ENCODE measurements at regions not wholly inside any gene's neighbourhood (a gene's known extent, or its start where the extent isn't known, plus 50 kb on each side); places are given as distances from the start of the nearest gene placed in this dataset.

GRCh38 chr13:47646298-47646697 lies 354.8 kb downstream of the SUCLA2 start:
- no peaks in the 10 kb centered on the region for H3K4me1 ChIP-seq (ENCODE audit: control insufficient read depth in 1 of 2, insufficient read depth in 2 of 2, low read length in 2 of 2)
- H3K9me3 ChIP-seq (ENCODE audit: control insufficient read depth, low read length): no peaks in the 10 kb centered on the region
- H3K4me3 ChIP-seq (ENCODE audit: low read length in 2 of 2): no peak overlapping the region
- no peaks in the 10 kb centered on the region for H3K36me3 ChIP-seq (ENCODE audit: control insufficient read depth in 1 of 2, insufficient read depth in 2 of 2, low read length in 1 of 2)
- DNase-seq (no peak), ATAC-seq (ENCODE audit: low FRiP score) (no peak)
- H3K27ac ChIP-seq (ENCODE audit: low read depth in 1 of 2, low read length in 2 of 2): no peak overlapping the region
- intact Hi-C loops (cut with DNase I): no loop called here
- WGBS, 2 donors: 81 to 90% methylated on average over 1 of the region's 1 CpG
- H3K27me3 ChIP-seq (ENCODE audit: control insufficient read depth in 1 of 2, insufficient read depth in 2 of 2, low read length in 1 of 2): no peaks in the 10 kb centered on the region

- Histone ChIP-seq H3K27ac (ENCODE audit: low read depth in 1 of 2, low read length in 2 of 2) (no peak overlapping the region), H3K36me3 (ENCODE audit: control insufficient read depth in 1 of 2, insufficient read depth in 2 of 2, low read length in 1 of 2) (no peaks in the 10 kb centered on the region), H3K4me1 (ENCODE audit: control insufficient read depth in 1 of 2, insufficient read depth in 2 of 2, low read length in 2 of 2) (no peaks in the 10 kb centered on the region), H3K9me3 (ENCODE audit: control insufficient read depth, low read length) (no peaks in the 10 kb centered on the region), H3K4me3 (ENCODE audit: low read length in 2 of 2) (no peak overlapping the region), H3K27me3 (ENCODE audit: control insufficient read depth in 1 of 2, insufficient read depth in 2 of 2, low read length in 1 of 2) (no peaks in the 10 kb centered on the region)
- WGBS, 2 donors: 85 to 91% methylated on average over 2 of the region's 2 CpGs
- intact Hi-C loops (cut with DNase I): no loop called here
- ATAC-seq (ENCODE audit: low FRiP score): no peak
- DNase-seq: no peak
These were observed 361.2 kb downstream of the SUCLA2 start for GRCh38 chr13:47639738-47640447.

DNA sequence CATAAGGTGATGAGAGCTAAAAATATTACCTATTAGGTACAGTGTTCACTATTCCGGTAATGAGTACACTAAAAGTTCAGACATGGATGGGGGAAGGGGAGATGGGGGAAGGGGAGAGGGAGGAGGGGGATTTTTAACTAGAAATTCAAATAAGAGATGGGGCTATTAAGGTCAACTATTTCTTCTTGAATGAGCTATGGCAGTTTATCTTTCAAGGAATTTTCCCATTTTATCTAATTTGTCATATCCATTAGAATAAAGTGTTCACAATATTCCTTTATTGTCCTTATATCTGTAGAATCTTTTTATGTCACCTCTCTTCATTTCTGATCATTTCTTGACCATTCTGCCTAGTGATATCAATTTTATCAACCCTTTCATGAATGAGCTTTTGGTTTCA lies 362.4 kb downstream of the SUCLA2 start:
- intact Hi-C loops (cut with DNase I): no loop called here
- no peak overlapping the region for H3K4me3 ChIP-seq (ENCODE audit: low read length in 2 of 2)
- no peak overlapping the region for H3K27ac ChIP-seq (ENCODE audit: low read depth in 1 of 2, low read length in 2 of 2)
- DNase-seq (no peak), ATAC-seq (ENCODE audit: low FRiP score) (no peak)
- H3K27me3 ChIP-seq (ENCODE audit: control insufficient read depth in 1 of 2, insufficient read depth in 2 of 2, low read length in 1 of 2): no peaks in the 10 kb centered on the region
- H3K4me1 ChIP-seq (ENCODE audit: control insufficient read depth in 1 of 2, insufficient read depth in 2 of 2, low read length in 2 of 2): no peaks in the 10 kb centered on the region
- H3K9me3 ChIP-seq (ENCODE audit: control insufficient read depth, low read length): no peaks in the 10 kb centered on the region
- H3K36me3 ChIP-seq (ENCODE audit: control insufficient read depth in 1 of 2, insufficient read depth in 2 of 2, low read length in 1 of 2): no peaks in the 10 kb centered on the region
- WGBS, 2 donors: 79 to 89% methylated on average over 1 of the region's 1 CpG

DNA sequence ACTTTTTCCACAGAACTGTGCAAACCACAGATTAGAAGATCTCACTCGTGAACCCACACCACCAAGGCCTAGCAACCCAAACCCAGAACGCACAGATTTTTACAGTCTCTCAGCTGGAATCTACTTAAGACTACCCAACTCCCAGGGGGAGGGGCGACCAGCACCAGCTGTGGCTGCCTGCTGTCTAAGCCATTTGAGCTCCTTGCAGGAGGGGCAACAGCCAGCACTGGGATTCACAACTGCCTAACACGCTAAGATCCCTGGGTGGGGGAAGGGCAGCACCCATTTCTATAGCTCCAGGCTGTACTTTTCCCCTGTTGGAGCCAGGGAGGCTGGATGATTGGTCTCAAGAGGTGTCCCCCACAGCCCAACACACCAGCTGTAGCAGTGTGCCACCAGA lies 368.8 kb downstream of the SUCLA2 start:
- WGBS, 2 donors: 29 to 37% methylated on average over 4 of the region's 4 CpGs
- intact Hi-C loops (cut with DNase I): no loop called here
- no peak for ATAC-seq (ENCODE audit: low FRiP score)
- Histone ChIP-seq H3K4me3 (ENCODE audit: low read length in 2 of 2) (no peak overlapping the region), H3K27ac (ENCODE audit: low read depth in 1 of 2, low read length in 2 of 2) (no peak overlapping the region), H3K36me3 (ENCODE audit: control insufficient read depth in 1 of 2, insufficient read depth in 2 of 2, low read length in 1 of 2) (no peaks in the 10 kb centered on the region), H3K4me1 (ENCODE audit: control insufficient read depth in 1 of 2, insufficient read depth in 2 of 2, low read length in 2 of 2) (no peaks in the 10 kb centered on the region), H3K9me3 (ENCODE audit: control insufficient read depth, low read length) (no peaks in the 10 kb centered on the region), H3K27me3 (ENCODE audit: control insufficient read depth in 1 of 2, insufficient read depth in 2 of 2, low read length in 1 of 2) (no peaks in the 10 kb centered on the region)
- DNase-seq: no peak

DNA sequence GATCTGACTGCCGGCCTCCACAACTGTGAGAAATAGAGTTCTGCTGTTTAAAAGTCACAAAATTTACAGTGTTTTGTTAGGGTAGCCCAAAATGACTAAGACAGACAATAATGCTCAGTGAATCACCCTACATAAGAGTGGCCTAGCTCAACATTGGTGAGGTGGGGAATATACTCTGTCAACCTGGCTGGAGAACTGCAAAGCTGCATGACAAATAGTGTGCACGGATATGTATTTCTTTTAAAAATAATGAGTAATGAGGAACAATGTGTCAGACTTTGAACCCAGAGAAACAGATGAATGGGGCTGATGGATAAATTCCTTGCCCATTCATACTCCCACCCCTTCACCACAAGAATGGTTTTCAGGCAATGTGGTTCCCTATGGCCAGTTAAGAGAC lies 372.4 kb downstream of the SUCLA2 start:
- 69 to 76% methylated on average over 2 of the region's 2 CpGs for WGBS, 2 donors
- intact Hi-C loops (cut with DNase I): no loop called here
- H3K4me3 ChIP-seq (ENCODE audit: low read length in 2 of 2): no peak overlapping the region
- no peak overlapping the region for H3K27ac ChIP-seq (ENCODE audit: low read depth in 1 of 2, low read length in 2 of 2)
- DNase-seq (no peak), ATAC-seq (ENCODE audit: low FRiP score) (no peak)
- no peaks in the 10 kb centered on the region for H3K4me1 ChIP-seq (ENCODE audit: control insufficient read depth in 1 of 2, insufficient read depth in 2 of 2, low read length in 2 of 2)
- H3K36me3 ChIP-seq (ENCODE audit: control insufficient read depth in 1 of 2, insufficient read depth in 2 of 2, low read length in 1 of 2): no peaks in the 10 kb centered on the region
- no peaks in the 10 kb centered on the region for H3K27me3 ChIP-seq (ENCODE audit: control insufficient read depth in 1 of 2, insufficient read depth in 2 of 2, low read length in 1 of 2)
- no peaks in the 10 kb centered on the region for H3K9me3 ChIP-seq (ENCODE audit: control insufficient read depth, low read length)

DNA sequence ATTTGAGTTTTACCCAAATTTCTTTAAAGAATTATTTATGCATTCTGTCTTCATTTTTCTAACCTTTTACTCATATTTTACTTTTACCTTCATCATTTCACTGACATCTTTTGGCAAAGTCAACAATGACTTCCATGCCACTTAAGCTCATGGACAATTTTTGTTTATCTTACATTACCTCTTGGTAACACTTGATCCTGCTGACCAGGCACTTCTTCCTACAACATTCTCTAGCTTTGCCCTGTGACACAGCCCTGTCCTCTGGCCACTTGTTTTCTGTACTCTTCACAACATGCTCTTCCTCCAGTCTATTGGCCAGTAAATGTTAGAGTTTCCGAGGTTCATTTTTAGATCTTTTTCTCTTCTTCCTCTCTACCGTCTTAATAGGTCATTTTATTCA lies 377.2 kb downstream of the SUCLA2 start:
- H3K27me3 ChIP-seq (ENCODE audit: control insufficient read depth in 1 of 2, insufficient read depth in 2 of 2, low read length in 1 of 2): no peaks in the 10 kb centered on the region
- no peak overlapping the region for H3K4me3 ChIP-seq (ENCODE audit: low read length in 2 of 2)
- H3K27ac ChIP-seq (ENCODE audit: low read depth in 1 of 2, low read length in 2 of 2): no peak overlapping the region
- DNase-seq (no peak), ATAC-seq (ENCODE audit: low FRiP score) (no peak)
- H3K9me3 ChIP-seq (ENCODE audit: control insufficient read depth, low read length): peaks cover 5% of the 10 kb centered on the region
- H3K4me1 ChIP-seq (ENCODE audit: control insufficient read depth in 1 of 2, insufficient read depth in 2 of 2, low read length in 2 of 2): no peaks in the 10 kb centered on the region
- intact Hi-C loops (cut with DNase I): no loop called here
- H3K36me3 ChIP-seq (ENCODE audit: control insufficient read depth in 1 of 2, insufficient read depth in 2 of 2, low read length in 1 of 2): no peaks in the 10 kb centered on the region
- WGBS, 2 donors: 84 to 92% methylated on average over 2 of the region's 2 CpGs

- WGBS, 2 donors: 45 to 50% methylated on average over 1 of the region's 1 CpG
These were observed 379.1 kb downstream of the SUCLA2 start for GRCh38 chr13:47621931-47622330.

GRCh38 chr13:47611664-47612288 lies 389.3 kb downstream of the SUCLA2 start:
- 88 to 92% methylated on average over 1 of the region's 1 CpG for WGBS, 2 donors
- no peak for DNase-seq
- no peak overlapping the region for H3K4me3 ChIP-seq (ENCODE audit: low read length in 2 of 2)
- no peaks in the 10 kb centered on the region for H3K9me3 ChIP-seq (ENCODE audit: control insufficient read depth, low read length)
- intact Hi-C loops (cut with DNase I): no loop called here
- H3K27ac ChIP-seq (ENCODE audit: low read depth in 1 of 2, low read length in 2 of 2): no peak overlapping the region
- H3K27me3 ChIP-seq (ENCODE audit: control insufficient read depth in 1 of 2, insufficient read depth in 2 of 2, low read length in 1 of 2): no peaks in the 10 kb centered on the region
- peaks cover 0 to 2% of the 10 kb centered on the region in 2 donors for H3K4me1 ChIP-seq (ENCODE audit: control insufficient read depth in 1 of 2, insufficient read depth in 2 of 2, low read length in 2 of 2)
- ATAC-seq (ENCODE audit: low FRiP score): no peak
- no peaks in the 10 kb centered on the region for H3K36me3 ChIP-seq (ENCODE audit: control insufficient read depth in 1 of 2, insufficient read depth in 2 of 2, low read length in 1 of 2)

More at GRCh38 chr13:47621931-47622330, 379.1 kb downstream of the SUCLA2 start:
- H3K27ac ChIP-seq (ENCODE audit: low read depth in 1 of 2, low read length in 2 of 2): no peak overlapping the region
- no peak for DNase-seq
- H3K36me3 ChIP-seq (ENCODE audit: control insufficient read depth in 1 of 2, insufficient read depth in 2 of 2, low read length in 1 of 2): no peaks in the 10 kb centered on the region
- H3K4me1 ChIP-seq (ENCODE audit: control insufficient read depth in 1 of 2, insufficient read depth in 2 of 2, low read length in 2 of 2): no peaks in the 10 kb centered on the region
- no peaks in the 10 kb centered on the region for H3K27me3 ChIP-seq (ENCODE audit: control insufficient read depth in 1 of 2, insufficient read depth in 2 of 2, low read length in 1 of 2)
- peaks cover 15% of the 10 kb centered on the region for H3K9me3 ChIP-seq (ENCODE audit: control insufficient read depth, low read length)
- intact Hi-C loops (cut with DNase I): no loop called here
- ATAC-seq (ENCODE audit: low FRiP score): no peak
- H3K4me3 ChIP-seq (ENCODE audit: low read length in 2 of 2): no peak overlapping the region

- Histone ChIP-seq H3K9me3 (ENCODE audit: control insufficient read depth, low read length) (no peaks in the 10 kb centered on the region), H3K27me3 (ENCODE audit: control insufficient read depth in 1 of 2, insufficient read depth in 2 of 2, low read length in 1 of 2) (no peaks in the 10 kb centered on the region), H3K27ac (ENCODE audit: low read depth in 1 of 2, low read length in 2 of 2) (no peak overlapping the region), H3K36me3 (ENCODE audit: control insufficient read depth in 1 of 2, insufficient read depth in 2 of 2, low read length in 1 of 2) (no peaks in the 10 kb centered on the region), H3K4me3 (ENCODE audit: low read length in 2 of 2) (no peak overlapping the region), H3K4me1 (ENCODE audit: control insufficient read depth in 1 of 2, insufficient read depth in 2 of 2, low read length in 2 of 2) (peaks cover 0 to 2% of the 10 kb centered on the region in 2 donors)
- intact Hi-C loops (cut with DNase I): no loop called here
- DNase-seq: no peak
- 82 to 85% methylated on average over 3 of the region's 3 CpGs for WGBS, 2 donors
- ATAC-seq (ENCODE audit: low FRiP score): no peak
These were observed 390.4 kb downstream of the SUCLA2 start for GRCh38 chr13:47610687-47611086.

All from aorta (tissue), 5 donors.